HG02885 (cell line): ENCODE measurements at regions not wholly inside any gene's neighbourhood (a gene's known extent, or its start where the extent isn't known, plus 50 kb on each side); places are given as distances from the start of the nearest gene placed in this dataset.
"Not testable (repeated sequence)": the region's sequence is repeated elsewhere in the genome, so short reads cannot be mapped to it uniquely, and the experiment has no call there.

ENCODE experiments used
- ATAC-seq: cut with Tn5 transposase; IDR thresholded peaks from one replicate; pipeline ENCODE4 v1.9.1; 2021; ENCODE audit warnings: mild to moderate bottlenecking; ENCODE audit not compliant: unreplicated experiment, poor library complexity

- ATAC-seq = not testable (repeated sequence)
Measured at GRCh38 chr7:6882321-6882721, 56.2 kb upstream of the CCZ1B start.

DNA sequence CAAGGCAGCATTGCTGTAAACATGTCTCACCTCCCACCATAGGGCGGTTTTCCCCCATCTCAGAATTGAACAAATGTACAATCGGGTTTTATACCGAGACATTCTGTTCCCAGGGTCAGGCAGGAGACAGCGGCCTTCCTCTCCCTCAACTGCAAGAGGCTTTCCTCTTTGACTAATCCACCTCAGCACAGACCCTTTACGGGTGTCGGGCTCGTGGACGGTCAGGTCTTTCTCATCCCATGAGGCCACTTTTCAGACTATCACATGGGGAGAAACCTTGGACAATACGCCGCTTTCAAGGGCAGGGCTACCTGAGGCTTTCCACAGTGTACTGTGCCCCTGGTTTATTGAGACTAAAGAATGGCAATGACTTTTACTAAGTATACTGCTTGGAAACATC is 57.7 kb upstream of the CCZ1B start:
- ATAC-seq = not testable (repeated sequence)

GRCh38 chr7:6886198-6886597 is 60.1 kb upstream of the CCZ1B start:
- no peak for ATAC-seq

DNA sequence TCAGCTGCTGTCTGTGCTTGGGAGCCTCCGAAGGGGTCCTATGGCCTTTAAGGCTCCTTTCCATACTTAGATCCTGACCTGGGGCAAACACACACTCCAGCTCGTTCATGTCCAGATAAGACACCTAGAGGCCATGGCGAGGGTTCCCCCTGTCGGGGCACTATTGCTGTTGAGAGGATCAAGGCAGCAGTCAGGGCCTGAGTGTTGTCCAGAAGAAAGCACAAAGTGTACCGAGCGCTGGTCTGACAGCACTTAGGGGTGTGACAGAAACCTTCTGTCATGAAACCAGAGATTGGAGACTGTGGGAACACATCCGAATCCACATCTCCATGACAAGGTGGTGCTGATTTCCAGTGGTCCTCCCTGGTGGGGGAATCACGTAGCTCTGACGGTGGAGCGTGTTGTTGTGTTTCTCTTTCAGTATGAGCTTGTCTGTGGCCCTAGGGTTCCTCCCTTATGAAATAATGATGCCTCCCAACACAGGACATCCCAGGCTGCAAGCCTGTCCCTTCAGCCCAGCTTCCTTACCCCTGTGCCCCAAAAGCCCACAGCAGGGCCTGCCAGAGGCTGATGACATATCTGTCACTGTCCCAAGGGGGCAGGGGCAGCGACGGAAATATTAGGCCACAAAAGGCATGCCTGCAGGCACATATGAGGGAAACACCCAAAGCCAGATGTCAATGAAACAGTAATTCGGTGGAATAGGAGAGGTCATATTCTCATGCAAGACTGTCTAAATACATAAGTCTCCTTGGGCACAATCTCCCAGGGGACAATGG is 62.4 kb upstream of the CCZ1B start:
- not testable (repeated sequence) for ATAC-seq

GRCh38 chr7:6889252-6889812 is 63.3 kb upstream of the CCZ1B start:
- no peak for ATAC-seq

DNA sequence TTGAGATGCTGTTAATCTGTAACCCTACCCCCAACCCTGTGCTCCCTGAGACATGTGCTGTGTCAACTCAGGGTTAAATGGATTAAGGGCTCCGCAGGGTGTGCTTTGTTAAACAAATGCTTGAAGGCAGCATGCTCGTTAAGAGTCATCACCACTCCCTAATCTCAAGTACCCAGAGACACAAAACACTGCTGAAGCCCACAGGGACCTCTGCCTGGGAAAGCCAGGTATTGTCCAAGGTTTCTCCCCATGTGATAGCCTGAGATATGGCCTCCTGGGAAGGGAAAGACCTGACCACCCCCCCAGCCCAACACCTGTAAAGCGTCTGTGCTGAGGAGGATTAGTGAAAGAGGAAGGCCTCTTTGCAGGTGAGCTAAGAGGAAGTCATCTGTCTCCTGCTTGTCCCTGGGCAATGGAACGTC is 76.0 kb upstream of the CCZ1B start:
- ATAC-seq = not testable (repeated sequence)

- not testable (repeated sequence) for ATAC-seq
Measured at GRCh38 chr7:6903289-6903688, 77.2 kb upstream of the CCZ1B start.

GRCh38 chr7:6903792-6904191 is 77.7 kb upstream of the CCZ1B start:
- ATAC-seq = not testable (repeated sequence)

DNA sequence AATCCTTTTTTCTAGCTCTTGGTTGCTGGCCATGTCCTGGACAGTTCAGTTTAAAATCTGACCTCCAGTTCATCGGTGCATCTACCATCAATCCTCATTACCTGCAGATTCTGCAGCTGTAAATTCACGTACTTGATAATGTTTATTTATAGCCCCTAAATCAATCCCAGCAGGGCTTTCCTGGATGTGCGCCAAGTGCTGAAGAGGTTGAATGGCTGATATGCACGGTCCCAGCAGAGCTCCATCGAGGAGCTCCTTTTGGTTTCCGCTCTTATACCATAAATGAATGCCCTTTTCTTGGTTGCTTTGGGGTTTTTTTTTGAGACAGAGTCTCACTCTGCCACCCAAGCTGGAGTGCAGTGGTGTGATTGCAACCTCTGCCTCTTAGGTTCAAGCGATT is 91.2 kb upstream of the CCZ1B start:
- ATAC-seq = no peak

GRCh38 chr7:6919169-6919568 is 93.1 kb upstream of the CCZ1B start:
- ATAC-seq = not testable (repeated sequence)

DNA sequence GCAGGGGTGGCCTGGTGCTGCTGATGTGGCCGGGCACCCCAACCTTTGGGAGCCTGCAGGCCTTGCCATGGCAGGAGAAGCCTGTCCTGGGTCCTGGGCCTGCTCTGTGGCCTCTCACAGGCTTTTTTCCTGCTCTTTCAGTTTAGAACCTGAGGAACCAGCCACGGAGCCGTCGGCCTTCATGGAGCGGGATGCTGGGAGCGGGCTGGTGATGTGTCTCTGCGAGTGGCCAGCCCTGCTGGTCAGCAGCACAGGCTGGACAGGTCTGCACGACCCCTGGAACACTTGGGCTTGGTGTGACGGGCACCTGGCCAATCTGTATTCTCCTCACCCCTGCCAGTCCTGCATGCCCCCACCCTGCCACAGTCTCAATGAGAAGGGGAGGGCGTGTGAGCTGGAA is 98.4 kb upstream of the CCZ1B start:
- not testable (repeated sequence) for ATAC-seq

GRCh38 chr7:6926193-6927174 is 100.4 kb upstream of the CCZ1B start:
- ATAC-seq = not testable (repeated sequence)

- ATAC-seq = not testable (repeated sequence)
Measured at GRCh38 chr7:6927643-6928042, 101.6 kb upstream of the CCZ1B start.

DNA sequence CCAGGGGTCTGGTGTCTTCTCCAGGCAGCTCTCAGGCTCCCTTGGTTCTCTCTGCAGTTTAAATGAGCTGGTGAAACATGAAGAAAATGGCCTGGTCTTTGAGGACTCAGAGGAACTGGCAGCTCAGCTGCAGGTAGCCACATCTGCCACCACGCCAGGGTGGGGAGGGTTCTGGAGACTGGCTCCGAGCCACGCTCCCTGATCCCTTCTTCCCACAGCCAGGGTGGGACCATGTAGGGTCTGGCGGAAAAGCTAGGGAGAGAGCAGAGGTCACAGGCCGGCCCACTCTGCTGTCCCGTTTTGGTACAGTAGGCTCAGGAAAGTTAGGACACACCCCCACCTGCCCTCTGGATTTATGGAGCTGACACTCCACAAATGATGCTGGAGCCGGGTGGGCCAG is 103.5 kb upstream of the CCZ1B start:
- not testable (repeated sequence) for ATAC-seq

GRCh38 chr7:6930081-6930635 is 104.1 kb upstream of the CCZ1B start:
- ATAC-seq = not testable (repeated sequence)

DNA sequence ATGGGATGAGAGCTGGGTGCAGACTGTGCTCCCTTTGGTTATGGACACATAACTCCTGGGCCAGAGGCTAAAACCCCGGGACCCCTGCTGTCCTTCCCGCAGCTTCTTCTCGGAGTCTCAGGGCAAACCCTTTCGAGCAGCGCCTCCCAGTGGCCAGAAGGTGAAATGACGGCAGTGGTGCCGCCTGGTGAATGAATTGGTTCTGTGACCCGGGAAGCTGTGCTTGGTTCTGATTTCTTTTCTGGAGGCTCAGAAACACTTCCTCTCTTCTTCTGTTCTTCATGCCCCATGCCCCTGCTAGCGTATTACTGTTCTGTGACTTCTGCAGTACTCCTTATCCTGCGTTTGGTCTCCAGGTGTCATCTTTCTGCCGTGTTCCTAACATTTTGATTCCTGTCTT is 104.7 kb upstream of the CCZ1B start:
- ATAC-seq = not testable (repeated sequence)

- not testable (repeated sequence) for ATAC-seq
Measured at GRCh38 chr7:6931456-6931855, 105.4 kb upstream of the CCZ1B start.

DNA sequence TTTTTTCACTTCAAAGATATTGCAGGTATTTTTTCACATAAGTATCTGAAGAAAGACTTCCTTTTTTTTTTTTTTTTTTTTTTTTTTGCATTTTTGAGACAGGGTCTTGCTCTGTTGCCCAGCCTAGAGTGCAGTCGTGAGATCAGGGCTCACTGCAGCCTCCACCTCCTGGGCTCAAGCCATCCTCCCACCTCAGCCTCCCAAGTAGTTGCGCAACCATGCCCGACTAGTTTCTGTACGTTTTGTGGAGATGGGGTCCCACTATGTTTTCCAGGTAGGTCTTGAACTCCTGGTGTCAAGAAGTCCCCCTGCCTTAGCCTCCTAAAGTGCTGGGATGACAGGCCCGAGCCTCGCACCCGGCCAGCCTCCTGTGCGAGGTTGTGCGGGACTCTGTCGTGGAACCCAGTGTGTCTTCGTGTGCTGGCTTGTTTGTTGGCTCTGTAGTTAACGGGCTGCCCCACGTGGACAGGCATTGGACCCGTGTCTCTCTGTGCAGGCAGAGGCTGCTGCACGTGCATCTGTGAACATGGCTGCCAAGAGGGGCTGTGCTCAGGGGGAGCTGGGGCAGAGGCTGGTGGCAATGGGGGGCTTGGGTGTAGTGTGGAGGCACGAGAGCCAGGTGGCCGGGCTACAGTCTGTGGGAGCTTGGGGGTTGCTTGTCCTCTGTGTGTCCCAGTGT is 108.0 kb upstream of the CCZ1B start:
- ATAC-seq = not testable (repeated sequence)

- ATAC-seq = no peak
Measured at GRCh38 chr7:6934981-6935380, 108.9 kb upstream of the CCZ1B start.

DNA sequence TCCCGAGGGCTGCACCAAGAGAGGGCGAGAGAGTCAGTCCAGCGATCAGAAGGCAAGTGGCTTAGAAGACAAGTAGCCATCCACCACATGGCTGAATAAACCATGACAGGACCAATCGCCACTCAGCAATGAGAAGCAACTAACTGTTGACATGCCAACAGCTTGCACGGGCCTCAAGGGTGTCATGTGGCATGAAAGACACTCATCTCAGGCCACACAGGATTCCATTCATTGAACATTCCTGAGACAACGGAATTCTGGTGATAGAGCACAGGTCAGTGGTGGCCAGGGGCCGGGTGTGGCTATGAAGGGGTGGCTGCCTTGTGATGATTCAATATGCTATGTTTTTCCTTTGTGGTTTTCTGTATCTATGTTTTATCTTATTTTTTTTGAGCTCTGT is 110.6 kb upstream of the CCZ1B start:
- ATAC-seq = not testable (repeated sequence)
